Left ventricle myocardium inferior (tissue), 1 donor: ENCODE measurements at regions not wholly inside any gene's neighbourhood (a gene's known extent, or its start where the extent isn't known, plus 50 kb on each side); places are given as distances from the start of the nearest gene placed in this dataset.

ENCODE experiments used
- DNase-seq: peaks from one replicate; pipeline ENCODE4 v3.0.0-alpha.2; 2020
- H3K27ac ChIP-seq: fragments of 200-600 bp; replicated peaks from 2 replicates; pipeline ENCODE4 v1.8.0; 2021
- H3K27me3 ChIP-seq: fragments of 200-600 bp; 2 replicates; pipeline ENCODE4 v1.8.0; 2021; ENCODE audit warnings: low read depth
- H3K36me3 ChIP-seq: fragments of 200-600 bp; 2 replicates; pipeline ENCODE4 v1.8.0; 2021
- H3K4me1 ChIP-seq: fragments of 200-600 bp; 2 replicates; pipeline ENCODE4 v1.8.0; 2021
- H3K4me3 ChIP-seq: fragments of 200-600 bp; 2 replicates; pipeline ENCODE4 v1.8.0; 2021; ENCODE audit warnings: mild to moderate bottlenecking, moderate library complexity
- H3K9me3 ChIP-seq: fragments of 200-600 bp; replicated peaks from 2 replicates; pipeline ENCODE4 v1.8.0; 2021
- intact Hi-C: fragments of 100-400 bp; cut with micrococcal nuclease; formaldehyde crosslinking; loops from one replicate; pipeline ENCODE4 v1.11.0; 2022
- TF ChIP-seq, protein P1 (sequence below): fragments of 200-600 bp; IDR thresholded peaks from 2 replicates; pipeline ENCODE4 v1.8.0; 2021; ENCODE audit warnings: antibody characterized with exemption, mild to moderate bottlenecking, borderline replicate concordance
- donor health status: DM: no; HTN: yes; CAD: no; lungs with severe emphysema.

DNA sequence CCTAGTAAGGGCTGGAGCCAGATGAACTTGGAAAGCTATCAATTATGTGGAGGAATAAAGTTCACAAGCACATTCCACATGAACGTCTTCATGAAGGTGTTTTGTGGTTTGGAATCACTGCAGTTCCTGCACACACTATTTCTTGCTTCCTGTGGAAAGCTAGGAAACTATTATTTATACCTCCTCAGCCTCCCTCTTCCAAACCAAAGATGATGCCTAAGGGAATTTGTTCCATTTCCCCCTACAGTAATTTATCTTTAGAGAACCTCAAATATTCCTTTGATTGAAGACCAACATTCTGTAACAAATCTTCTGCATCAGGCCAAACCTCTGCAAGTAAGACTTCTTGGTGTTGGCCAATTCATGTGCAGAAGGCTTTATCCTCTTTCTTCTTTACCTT, 115.8 kb upstream of the ARHGAP20 start:
- H3K4me1 ChIP-seq = no peaks in the 10 kb centered on the region
- no peak overlapping the region for H3K4me3 ChIP-seq
- intact Hi-C loops = no loop called here
- H3K36me3 ChIP-seq = no peaks in the 10 kb centered on the region
- H3K27me3 ChIP-seq = no peaks in the 10 kb centered on the region
- no peak for DNase-seq
- no peak overlapping the region for H3K27ac ChIP-seq
- TF ChIP-seq, protein P1, sequence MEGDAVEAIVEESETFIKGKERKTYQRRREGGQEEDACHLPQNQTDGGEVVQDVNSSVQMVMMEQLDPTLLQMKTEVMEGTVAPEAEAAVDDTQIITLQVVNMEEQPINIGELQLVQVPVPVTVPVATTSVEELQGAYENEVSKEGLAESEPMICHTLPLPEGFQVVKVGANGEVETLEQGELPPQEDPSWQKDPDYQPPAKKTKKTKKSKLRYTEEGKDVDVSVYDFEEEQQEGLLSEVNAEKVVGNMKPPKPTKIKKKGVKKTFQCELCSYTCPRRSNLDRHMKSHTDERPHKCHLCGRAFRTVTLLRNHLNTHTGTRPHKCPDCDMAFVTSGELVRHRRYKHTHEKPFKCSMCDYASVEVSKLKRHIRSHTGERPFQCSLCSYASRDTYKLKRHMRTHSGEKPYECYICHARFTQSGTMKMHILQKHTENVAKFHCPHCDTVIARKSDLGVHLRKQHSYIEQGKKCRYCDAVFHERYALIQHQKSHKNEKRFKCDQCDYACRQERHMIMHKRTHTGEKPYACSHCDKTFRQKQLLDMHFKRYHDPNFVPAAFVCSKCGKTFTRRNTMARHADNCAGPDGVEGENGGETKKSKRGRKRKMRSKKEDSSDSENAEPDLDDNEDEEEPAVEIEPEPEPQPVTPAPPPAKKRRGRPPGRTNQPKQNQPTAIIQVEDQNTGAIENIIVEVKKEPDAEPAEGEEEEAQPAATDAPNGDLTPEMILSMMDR = no peak
- H3K9me3 ChIP-seq = no peaks in the 10 kb centered on the region

DNA sequence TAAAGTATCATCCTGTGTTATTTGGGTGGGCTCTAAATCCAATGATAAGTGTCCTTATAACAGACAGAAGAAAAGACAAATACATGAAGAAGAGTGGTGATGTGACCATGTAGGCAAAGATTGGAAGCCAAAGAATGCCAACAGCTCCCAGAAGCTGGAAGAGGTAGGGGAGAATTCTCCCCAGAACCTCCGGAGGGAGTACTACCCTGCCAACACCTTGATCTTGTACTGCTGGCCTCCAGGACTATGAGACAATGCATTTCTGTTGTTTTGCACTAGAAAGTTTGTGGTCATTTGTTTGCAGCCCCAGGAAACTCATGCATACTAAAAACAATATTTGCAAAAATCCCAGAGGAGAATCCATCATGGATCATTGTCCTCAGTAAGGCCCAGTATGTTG, 115.0 kb upstream of the ARHGAP20 start:
- H3K4me1 ChIP-seq = no peaks in the 10 kb centered on the region
- no peaks in the 10 kb centered on the region for H3K36me3 ChIP-seq
- TF ChIP-seq, protein P1 = no peak
- no peaks in the 10 kb centered on the region for H3K9me3 ChIP-seq
- H3K27ac ChIP-seq = no peak overlapping the region
- intact Hi-C loops = no loop called here
- H3K4me3 ChIP-seq = no peak overlapping the region
- H3K27me3 ChIP-seq = no peaks in the 10 kb centered on the region
- DNase-seq = no peak

DNA sequence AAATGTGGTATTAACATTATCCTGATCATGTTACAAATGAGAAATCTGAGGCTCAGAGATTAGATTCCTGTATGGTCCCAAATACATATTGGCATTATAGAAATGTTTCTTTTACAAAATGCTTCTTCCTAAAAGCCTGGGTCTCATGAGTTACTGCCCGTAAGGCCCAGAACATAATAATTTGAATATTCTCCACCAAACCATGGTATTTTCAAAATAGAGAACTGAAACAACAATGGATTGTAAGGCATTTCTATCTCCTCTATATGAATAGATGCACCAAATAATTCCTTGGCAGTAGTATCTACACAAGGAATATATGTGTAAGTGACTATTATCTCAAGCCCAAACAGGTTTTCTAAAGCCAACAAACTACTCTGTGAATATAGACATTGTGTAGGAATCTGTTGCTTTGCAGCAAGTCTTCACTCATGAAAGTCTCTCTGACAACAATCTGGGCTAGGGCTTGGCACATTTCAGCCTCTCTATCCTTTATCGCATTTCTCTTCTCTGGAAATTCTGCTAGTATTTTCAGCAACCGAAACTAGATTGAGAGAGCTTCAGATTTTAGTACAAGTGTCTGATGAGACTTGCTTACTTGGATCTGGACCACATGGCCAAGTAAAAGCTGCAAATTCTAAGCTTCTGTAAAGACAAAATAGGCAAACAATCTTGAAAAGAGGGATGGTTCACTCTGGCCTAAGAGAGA, 112.8 kb upstream of the ARHGAP20 start:
- Histone ChIP-seq H3K4me3 (no peak overlapping the region), H3K27me3 (no peaks in the 10 kb centered on the region), H3K36me3 (no peaks in the 10 kb centered on the region), H3K9me3 (no peaks in the 10 kb centered on the region), H3K27ac (no peak overlapping the region), H3K4me1 (no peaks in the 10 kb centered on the region)
- DNase-seq = no peak
- intact Hi-C loops = no loop called here
- TF ChIP-seq, protein P1 = no peak

GRCh38 chr11:110818032-110818687, 105.9 kb upstream of the ARHGAP20 start:
- Histone ChIP-seq H3K27me3 (no peaks in the 10 kb centered on the region), H3K27ac (no peak overlapping the region), H3K36me3 (no peaks in the 10 kb centered on the region), H3K4me3 (no peak overlapping the region), H3K4me1 (no peaks in the 10 kb centered on the region), H3K9me3 (peaks cover 14% of the 10 kb centered on the region)
- DNase-seq = no peak
- TF ChIP-seq, protein P1 = no peak
- intact Hi-C loops = no loop called here

GRCh38 chr11:110812086-110812733, 100.0 kb upstream of the ARHGAP20 start:
- no peak overlapping the region for H3K27ac ChIP-seq
- no peak overlapping the region for H3K4me3 ChIP-seq
- H3K27me3 ChIP-seq = no peaks in the 10 kb centered on the region
- no peaks in the 10 kb centered on the region for H3K36me3 ChIP-seq
- TF ChIP-seq, protein P1 = no peak
- peaks cover 14% of the 10 kb centered on the region for H3K9me3 ChIP-seq
- DNase-seq = no peak
- no peaks in the 10 kb centered on the region for H3K4me1 ChIP-seq
- intact Hi-C loops = no loop called here
